ENCODE measurements at regions not wholly inside any gene's neighbourhood (a gene's known extent, or its start where the extent isn't known, plus 50 kb on each side); places are given as distances from the start of the nearest gene placed in this dataset.

GRCh38 chr12:34386016-34386415, 363.7 kb downstream of the ALG10 start:
- no peak for DNase-seq (ENCODE audit: low spot score)
- peaks cover 0 to 7% of the 10 kb centered on the region in 2 donors for H3K9me3 ChIP-seq
- TF ChIP-seq CTCF (IDR thresholded peaks at IDR 0.05) = no peak
- no peaks in the 10 kb centered on the region for H3K27me3 ChIP-seq
- H3K4me1 ChIP-seq = no peaks in the 10 kb centered on the region
- no peak overlapping the region for H3K4me3 ChIP-seq
- no peaks in the 10 kb centered on the region for H3K36me3 ChIP-seq
- no peak overlapping the region for H3K27ac ChIP-seq

GRCh38 chr12:34386621-34387255, 364.4 kb downstream of the ALG10 start:
- H3K27ac ChIP-seq = no peak overlapping the region
- H3K27me3 ChIP-seq = no peaks in the 10 kb centered on the region
- peaks cover 0 to 4% of the 10 kb centered on the region in 2 donors for H3K9me3 ChIP-seq
- no peak overlapping the region for H3K4me3 ChIP-seq
- no peaks in the 10 kb centered on the region for H3K36me3 ChIP-seq
- no peaks in the 10 kb centered on the region for H3K4me1 ChIP-seq
- TF ChIP-seq CTCF (IDR thresholded peaks at IDR 0.05) = no peak
- no peak for DNase-seq (ENCODE audit: low spot score)

- no peaks in the 10 kb centered on the region for H3K27me3 ChIP-seq
- no peak for TF ChIP-seq CTCF (IDR thresholded peaks at IDR 0.05)
Measured at GRCh38 chr12:34387711-34388635, 365.7 kb downstream of the ALG10 start.

GRCh38 chr12:34388636-34389377, 366.5 kb downstream of the ALG10 start:
- no peak for DNase-seq (ENCODE audit: low spot score)
- H3K4me1 ChIP-seq = no peaks in the 10 kb centered on the region
- no peaks in the 10 kb centered on the region for H3K27me3 ChIP-seq

More at GRCh38 chr12:34387711-34388635, 365.7 kb downstream of the ALG10 start:
- no peak overlapping the region for H3K27ac ChIP-seq
- H3K4me3 ChIP-seq = no peak overlapping the region
- no peak for DNase-seq (ENCODE audit: low spot score)
- no peaks in the 10 kb centered on the region for H3K36me3 ChIP-seq
- peaks cover 0 to 5% of the 10 kb centered on the region in 2 donors for H3K9me3 ChIP-seq
- no peaks in the 10 kb centered on the region for H3K4me1 ChIP-seq

More at GRCh38 chr12:34388636-34389377, 366.5 kb downstream of the ALG10 start:
- Histone ChIP-seq H3K4me3 (no peak overlapping the region), H3K36me3 (no peaks in the 10 kb centered on the region), H3K9me3 (peaks cover 0 to 8% of the 10 kb centered on the region in 2 donors), H3K27ac (no peak overlapping the region)
- TF ChIP-seq CTCF (IDR thresholded peaks at IDR 0.05) = no peak

All from right atrium auricular region (tissue), 2 donors.